ENCODE measurements at regions not wholly inside any gene's neighbourhood (a gene's known extent, or its start where the extent isn't known, plus 50 kb on each side); places are given as distances from the start of the nearest gene placed in this dataset.
"Not testable (repeated sequence)": the region's sequence is repeated elsewhere in the genome, so short reads cannot be mapped to it uniquely, and the experiment has no call there.

- DNase-seq (ENCODE audit: low read depth): no peak
Measured at GRCh38 chr14:30369502-30370180, 189.3 kb upstream of the G2E3 start.

- DNase-seq (ENCODE audit: low read depth): no peak
Measured at GRCh38 chr14:30373053-30373452, 185.9 kb upstream of the G2E3 start.

GRCh38 chr14:30373526-30373925 is 185.4 kb upstream of the G2E3 start:
- no peak for DNase-seq (ENCODE audit: low read depth)

- DNase-seq (ENCODE audit: low read depth): peak; percentile 31
Measured at GRCh38 chr14:30375296-30375892, 183.6 kb upstream of the G2E3 start.

DNA sequence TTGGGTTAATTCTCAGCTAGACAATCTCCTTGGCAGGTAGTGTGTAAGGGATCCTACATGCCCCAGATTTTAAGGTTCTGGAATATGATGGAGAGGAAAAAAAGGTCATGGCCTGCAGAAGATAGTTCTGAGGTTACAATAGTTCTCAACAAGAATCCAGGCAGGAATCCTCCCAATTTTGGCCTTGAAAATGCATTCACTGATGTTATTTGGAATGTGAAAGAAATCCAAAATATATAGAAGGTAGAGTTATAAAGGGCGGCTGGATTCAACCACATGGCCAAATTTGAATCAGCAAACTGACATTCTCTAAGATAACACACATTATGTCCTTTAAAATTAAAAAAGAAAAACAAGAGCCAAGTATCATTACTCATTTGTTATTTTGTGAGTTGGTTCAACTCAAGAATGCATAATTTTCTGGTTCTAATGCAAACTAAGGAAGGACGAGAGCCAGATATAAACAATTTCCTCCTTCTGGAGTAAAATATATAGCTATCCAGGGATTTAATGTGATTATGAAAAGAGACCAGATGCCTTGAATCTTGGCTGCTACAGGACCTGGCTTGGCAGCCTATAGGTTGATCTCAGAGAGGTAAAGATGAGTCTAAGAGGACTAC is 177.0 kb upstream of the G2E3 start:
- no peak for DNase-seq (ENCODE audit: low read depth)

GRCh38 chr14:30385925-30386324 is 173.0 kb upstream of the G2E3 start:
- DNase-seq (ENCODE audit: low read depth): no peak

- no peak for DNase-seq (ENCODE audit: low read depth)
Measured at GRCh38 chr14:30387871-30388270, 171.1 kb upstream of the G2E3 start.

- no peak for DNase-seq (ENCODE audit: low read depth)
Measured at GRCh38 chr14:30389134-30389876, 169.7 kb upstream of the G2E3 start.

GRCh38 chr14:30389877-30390385 is 169.0 kb upstream of the G2E3 start:
- DNase-seq (ENCODE audit: low read depth): no peak

DNA sequence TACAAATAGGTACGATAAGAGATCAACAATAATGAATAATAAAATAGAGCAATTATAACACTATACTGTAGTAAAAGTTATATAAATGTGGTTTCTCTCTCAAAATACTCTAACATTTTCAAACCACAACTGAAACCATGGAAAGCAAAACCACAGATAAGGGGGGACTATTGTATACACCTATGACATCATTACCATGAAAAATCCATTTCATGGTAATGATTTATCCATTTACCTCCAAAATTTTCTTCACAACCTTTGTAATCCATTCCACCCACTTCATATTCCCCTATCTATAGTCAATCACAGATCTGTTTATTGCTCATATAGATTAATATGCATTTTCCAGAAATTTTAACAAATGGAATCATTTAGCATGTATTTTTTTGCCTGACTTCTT is 163.9 kb upstream of the G2E3 start:
- no peak for DNase-seq (ENCODE audit: low read depth)

DNA sequence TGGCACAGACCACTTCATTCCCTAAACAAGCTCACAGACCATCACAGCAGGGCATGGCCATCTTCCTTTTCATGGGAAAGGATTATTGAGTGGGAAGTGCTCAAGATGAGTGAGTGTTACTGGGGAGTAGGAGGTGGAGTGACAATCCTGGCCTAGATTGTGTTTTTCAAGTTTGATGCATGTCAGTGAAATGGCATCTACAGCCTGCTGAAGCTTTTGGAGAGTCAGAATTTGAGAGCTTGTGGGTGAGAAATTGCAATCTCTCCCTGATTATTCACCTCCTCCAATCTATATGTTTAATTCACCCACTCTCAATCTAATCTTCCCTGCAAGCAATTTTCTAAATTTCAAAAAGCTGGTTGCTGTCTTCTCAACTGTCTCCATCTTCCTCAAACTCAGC is 156.1 kb upstream of the G2E3 start:
- DNase-seq (ENCODE audit: low read depth): no peak

DNA sequence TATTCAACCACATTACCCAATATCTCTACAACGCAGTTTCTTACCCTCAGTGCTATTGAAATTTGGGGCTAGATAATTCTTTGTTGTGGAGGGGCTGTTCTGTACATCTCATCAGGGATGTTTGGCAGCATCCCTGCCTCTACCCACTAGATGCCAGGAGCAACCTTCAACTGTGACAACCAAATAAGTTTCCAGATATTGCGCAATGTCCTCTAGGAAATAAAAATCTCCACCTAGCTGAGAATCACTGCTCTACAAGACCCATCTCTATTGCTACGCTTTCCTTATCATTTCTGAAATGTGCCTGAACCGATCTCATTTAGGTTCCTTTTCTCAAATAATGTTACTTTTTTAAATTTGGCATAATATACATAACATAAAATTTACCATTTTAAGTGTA is 155.2 kb upstream of the G2E3 start:
- no peak for DNase-seq (ENCODE audit: low read depth)

- not testable (repeated sequence) for DNase-seq (ENCODE audit: low read depth)
Measured at GRCh38 chr14:30409508-30410015, 149.4 kb upstream of the G2E3 start.

- DNase-seq (ENCODE audit: low read depth): no peak
Measured at GRCh38 chr14:30410986-30411385, 148.0 kb upstream of the G2E3 start.

- not testable (repeated sequence) for DNase-seq (ENCODE audit: low read depth)
Measured at GRCh38 chr14:30413184-30413583, 145.8 kb upstream of the G2E3 start.

GRCh38 chr14:30417121-30417520 is 141.8 kb upstream of the G2E3 start:
- no peak for DNase-seq (ENCODE audit: low read depth)

DNA sequence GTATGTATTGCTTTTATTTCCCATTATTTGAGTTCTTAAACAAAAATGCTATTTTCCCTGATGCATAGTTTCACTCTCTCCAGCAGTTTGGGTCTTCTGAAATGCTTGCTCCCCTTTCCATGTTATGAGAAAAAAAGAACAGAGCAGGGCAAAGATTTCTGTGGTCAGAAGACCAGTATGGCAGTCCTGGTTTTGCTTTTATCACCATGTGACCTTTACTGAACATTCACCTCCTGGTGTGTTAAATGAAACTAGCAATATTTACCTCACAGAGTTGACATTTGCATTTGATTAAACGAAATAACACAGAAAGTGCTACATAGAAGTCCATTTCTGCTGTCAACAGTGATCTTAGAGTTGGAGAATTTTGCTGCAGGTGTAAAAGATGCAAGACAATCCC is 141.0 kb upstream of the G2E3 start:
- DNase-seq (ENCODE audit: low read depth): no peak

DNA sequence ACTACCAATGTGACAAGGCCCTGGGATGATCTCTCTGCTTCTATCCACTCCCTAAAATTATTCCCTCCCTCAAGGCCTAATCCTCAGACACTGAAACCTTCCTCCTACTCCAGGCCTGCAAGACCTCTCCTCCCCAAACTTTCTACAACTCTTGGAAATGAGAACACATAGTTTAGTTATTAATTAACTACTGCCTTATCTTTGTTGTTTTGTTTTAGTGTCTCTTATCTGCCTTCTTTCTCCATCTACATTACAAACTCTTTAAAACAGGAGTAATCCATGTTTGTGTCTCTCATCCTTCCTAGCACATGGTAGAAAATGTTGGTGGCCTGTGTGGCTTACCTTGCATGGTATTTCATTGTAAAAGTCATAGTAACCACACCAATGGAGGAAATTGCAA is 139.9 kb upstream of the G2E3 start:
- DNase-seq (ENCODE audit: low read depth): no peak

GRCh38 chr14:30420515-30420914 is 138.4 kb upstream of the G2E3 start:
- no peak for DNase-seq (ENCODE audit: low read depth)

- DNase-seq (ENCODE audit: low read depth): no peak
Measured at GRCh38 chr14:30426463-30426862, 132.5 kb upstream of the G2E3 start.

DNA sequence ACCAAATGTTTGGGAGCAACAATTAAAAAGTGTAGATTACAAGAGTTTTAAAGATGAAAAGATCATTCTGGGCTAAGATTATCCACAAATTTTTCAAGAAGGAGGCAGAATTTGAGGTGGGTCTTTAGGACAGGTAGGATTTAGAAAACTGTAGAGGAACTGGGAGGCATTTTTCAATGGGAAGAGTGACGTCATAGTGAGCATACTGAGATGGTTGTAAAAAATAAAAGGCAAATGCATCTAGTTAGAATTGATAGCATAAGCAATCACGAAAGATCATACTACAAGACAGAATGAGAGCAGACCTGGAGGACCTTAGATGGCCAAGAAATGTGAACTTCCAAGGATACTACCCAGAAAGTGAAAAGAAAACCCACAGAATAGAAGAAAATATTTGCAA is 131.6 kb upstream of the G2E3 start:
- no peak for DNase-seq (ENCODE audit: low read depth)

- DNase-seq (ENCODE audit: low read depth): no peak
Measured at GRCh38 chr14:30427846-30428245, 131.1 kb upstream of the G2E3 start.
